HEK293 (cell line): ENCODE measurements at regions not wholly inside any gene's neighbourhood (a gene's known extent, or its start where the extent isn't known, plus 50 kb on each side); places are given as distances from the start of the nearest gene placed in this dataset.

Source experiments
- CTCF ChIA-PET: fragments of 350-600 bp; formaldehyde crosslinking; extraction: SDS; loops from one replicate; lab custom pipeline; 2021; ENCODE audit warnings: antibody characterized with exemption; lab: Yijun Ruan, JAX
- POLR2A ChIA-PET: fragments of 300-600 bp; formaldehyde crosslinking; extraction: SDS; loops from one replicate; lab custom pipeline; 2020; ENCODE audit warnings: antibody characterized with exemption, inconsistent platforms; lab: Yijun Ruan, JAX
- H3K27ac ChIP-seq: fragments of 200-500 bp; sonication (Bioruptor generic); 2 replicates; pipeline ENCODE4 v1.5.1; 2014; ENCODE audit warnings: low read depth, low read length, control low read depth, inconsistent platforms; ENCODE audit errors: extremely low read depth
- H3K36me3 ChIP-seq, 2 experiments: fragments of 200-500 bp in 1 of 2; sonication (Bioruptor generic) in 1 of 2; 1 replicate in 1 of 2; 2 replicates in 1 of 2; pipeline ENCODE4 v1.5.1; 2014 to 2017; ENCODE audit warnings: inconsistent platforms in 2 of 2, low read length in 2 of 2; ENCODE audit not compliant: control insufficient read depth in 2 of 2, insufficient read depth in 1 of 2
- H3K4me1 ChIP-seq: fragments of 200-500 bp; sonication (Bioruptor generic); 2 replicates; pipeline ENCODE4 v1.5.1; 2014; ENCODE audit warnings: mild to moderate bottlenecking, low read length, inconsistent platforms; ENCODE audit not compliant: control insufficient read depth, insufficient read depth
- H3K4me3 ChIP-seq: 2 replicates; pipeline ENCODE4 v1.5.1; 2011; ENCODE audit warnings: low read depth, mild to moderate bottlenecking, control low read depth, low read length, moderate library complexity
- H3K9me3 ChIP-seq: fragments of 200-500 bp; sonication (Bioruptor generic); 2 replicates; pipeline ENCODE4 v1.5.1; 2014; ENCODE audit warnings: low read depth, low read length, inconsistent platforms; ENCODE audit not compliant: control insufficient read depth, insufficient read depth
- GLI2 ChIP-seq: fragments of 450-650 bp; formaldehyde crosslinking; IDR thresholded peaks from 2 replicates; pipeline ENCODE4; 2017; ENCODE audit warnings: missing biosample characterization, missing genetic modification characterization, low read depth, borderline replicate concordance
- PATZ1 ChIP-seq: fragments of 450-650 bp; formaldehyde crosslinking; IDR thresholded peaks from 2 replicates; pipeline ENCODE4 v1.5.1; 2016; ENCODE audit warnings: missing biosample characterization, missing genetic modification characterization
- SCRT1 ChIP-seq: fragments of 450-650 bp; formaldehyde crosslinking; IDR thresholded peaks from 2 replicates; pipeline ENCODE4 v1.5.1; 2016; ENCODE audit warnings: missing biosample characterization, missing genetic modification characterization, borderline replicate concordance
- TSHZ1 ChIP-seq: fragments of 450-650 bp; formaldehyde crosslinking; IDR thresholded peaks from 2 replicates; pipeline ENCODE4 v1.5.1; 2016; ENCODE audit warnings: missing biosample characterization, missing genetic modification characterization, borderline replicate concordance
- ZBTB21 ChIP-seq: fragments of 450-650 bp; formaldehyde crosslinking; IDR thresholded peaks from 2 replicates; pipeline ENCODE4 v1.5.1; 2017; ENCODE audit warnings: missing biosample characterization, missing genetic modification characterization
- ZBTB6 ChIP-seq: fragments of 450-650 bp; formaldehyde crosslinking; IDR thresholded peaks from 2 replicates; pipeline ENCODE4 v1.5.1; 2017; ENCODE audit warnings: missing biosample characterization, missing genetic modification characterization
- ZFP69B ChIP-seq: fragments of 450-650 bp; formaldehyde crosslinking; IDR thresholded peaks from 2 replicates; pipeline ENCODE4 v1.5.1; 2016; ENCODE audit warnings: missing biosample characterization, missing genetic modification characterization
- ZNF16 ChIP-seq: fragments of 450-650 bp; formaldehyde crosslinking; IDR thresholded peaks from 2 replicates; pipeline ENCODE4 v1.5.1; 2016; ENCODE audit warnings: low read depth, missing biosample characterization, missing genetic modification characterization
- ZNF169 ChIP-seq: fragments of 450-650 bp; formaldehyde crosslinking; IDR thresholded peaks from 2 replicates; pipeline ENCODE4 v1.5.1; 2016; ENCODE audit warnings: missing biosample characterization, missing genetic modification characterization
- ZNF398 ChIP-seq: fragments of 450-650 bp; formaldehyde crosslinking; IDR thresholded peaks from 2 replicates; pipeline ENCODE4 v1.5.1; 2017; ENCODE audit warnings: missing biosample characterization, missing genetic modification characterization
- ZNF426 ChIP-seq: fragments of 450-650 bp; formaldehyde crosslinking; IDR thresholded peaks from 2 replicates; pipeline ENCODE4 v1.5.1; 2017; ENCODE audit warnings: missing biosample characterization, missing genetic modification characterization, mild to moderate bottlenecking, inconsistent platforms, moderate library complexity
- ZNF510 ChIP-seq: fragments of 450-650 bp; formaldehyde crosslinking; IDR thresholded peaks from 2 replicates; pipeline ENCODE4 v1.5.1; 2018; ENCODE audit warnings: mild to moderate bottlenecking, missing genetic modification characterization, missing biosample characterization; ENCODE audit not compliant: insufficient replicate concordance
- ZNF560 ChIP-seq: fragments of 450-650 bp; formaldehyde crosslinking; IDR thresholded peaks from 2 replicates; pipeline ENCODE4 v1.5.1; 2017; ENCODE audit warnings: missing biosample characterization, missing genetic modification characterization, borderline replicate concordance
- ZNF600 ChIP-seq: fragments of 450-650 bp; formaldehyde crosslinking; IDR thresholded peaks from 2 replicates; pipeline ENCODE4 v1.5.1; 2016; ENCODE audit warnings: missing biosample characterization, missing genetic modification characterization
- ZNF645 ChIP-seq: fragments of 450-650 bp; formaldehyde crosslinking; IDR thresholded peaks from 2 replicates; pipeline ENCODE4; 2016; ENCODE audit warnings: missing biosample characterization, missing genetic modification characterization
- ZNF692 ChIP-seq: fragments of 450-650 bp; formaldehyde crosslinking; IDR thresholded peaks from 2 replicates; pipeline ENCODE4 v1.5.1; 2016; ENCODE audit warnings: missing biosample characterization, missing genetic modification characterization
- TF ChIP-seq, protein P1 (sequence below): fragments of 450-650 bp; formaldehyde crosslinking; IDR thresholded peaks from 2 replicates; pipeline ENCODE4 v1.5.1; 2017; ENCODE audit warnings: missing biosample characterization, missing genetic modification characterization
- TF ChIP-seq, protein P2 (sequence below): fragments of 450-650 bp; IDR thresholded peaks from 2 replicates; pipeline ENCODE4 v1.5.1; 2018; ENCODE audit warnings: missing biosample characterization, mild to moderate bottlenecking, missing genetic modification characterization

DNA sequence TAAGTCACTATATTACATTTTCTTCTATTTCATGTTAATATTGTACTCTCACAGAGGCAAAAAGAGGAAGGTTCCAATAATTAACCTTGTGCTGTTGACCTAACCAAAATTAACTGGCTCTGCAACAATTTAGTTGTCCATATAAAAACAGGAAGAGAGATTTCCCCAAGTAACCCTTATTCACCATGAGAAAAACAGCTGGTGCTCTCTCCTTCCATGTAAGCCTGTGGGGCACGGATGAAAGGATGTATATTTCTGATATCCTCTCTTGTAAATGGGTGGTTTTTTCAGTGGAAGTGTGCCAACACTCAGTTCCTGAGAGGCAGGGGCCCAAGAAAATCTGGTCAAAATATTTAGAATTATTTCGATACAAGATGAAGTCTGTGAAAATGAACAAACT, 358.1 kb downstream of the CRPPA start:
- H3K36me3 ChIP-seq = no peaks in the 10 kb centered on the region
- H3K4me1 ChIP-seq = peaks cover 6% of the 10 kb centered on the region
- ChIA-PET POLR2A (no interaction called here), CTCF (no interaction called here)
- H3K27ac ChIP-seq = no peak overlapping the region
- no peaks in the 10 kb centered on the region for H3K9me3 ChIP-seq
- TF ChIP-seq ZNF645 (tag by site-specific recombination) (no peak), ZBTB21 (tag by site-specific recombination) (no peak), ZNF692 (tag by site-specific recombination) (no peak), TSHZ1 (tag by site-specific recombination) (no peak), ZFP69B (tag by site-specific recombination) (no peak), ZNF16 (tag by site-specific recombination) (no peak), ZNF600 (tag by site-specific recombination) (no peak), ZNF169 (no peak), SCRT1 (tag by site-specific recombination) (no peak), GLI2 (tag by site-specific recombination) (no peak), ZNF560 (tag by site-specific recombination) (no peak)
- TF ChIP-seq, protein P1, sequence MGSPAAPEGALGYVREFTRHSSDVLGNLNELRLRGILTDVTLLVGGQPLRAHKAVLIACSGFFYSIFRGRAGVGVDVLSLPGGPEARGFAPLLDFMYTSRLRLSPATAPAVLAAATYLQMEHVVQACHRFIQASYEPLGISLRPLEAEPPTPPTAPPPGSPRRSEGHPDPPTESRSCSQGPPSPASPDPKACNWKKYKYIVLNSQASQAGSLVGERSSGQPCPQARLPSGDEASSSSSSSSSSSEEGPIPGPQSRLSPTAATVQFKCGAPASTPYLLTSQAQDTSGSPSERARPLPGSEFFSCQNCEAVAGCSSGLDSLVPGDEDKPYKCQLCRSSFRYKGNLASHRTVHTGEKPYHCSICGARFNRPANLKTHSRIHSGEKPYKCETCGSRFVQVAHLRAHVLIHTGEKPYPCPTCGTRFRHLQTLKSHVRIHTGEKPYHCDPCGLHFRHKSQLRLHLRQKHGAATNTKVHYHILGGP (tag by site-specific recombination) = no peak
- TF ChIP-seq, all 188 proteins: peak for 0
- no peak overlapping the region for H3K4me3 ChIP-seq

- Histone ChIP-seq H3K9me3 (no peaks in the 10 kb centered on the region), H3K36me3 (no peaks in the 10 kb centered on the region), H3K27ac (no peak overlapping the region), H3K4me1 (peaks cover 6% of the 10 kb centered on the region), H3K4me3 (no peak overlapping the region)
- CTCF ChIA-PET = interaction anchor here (0.6 to 0.7 kb wide), 2 partner anchors 283 to 344 kb away, joined by 3 to 5 read pairs; no protein-coding TSS in a partner anchor
- POLR2A ChIA-PET = no interaction called here
- TF ChIP-seq ZNF426 (tag by site-specific recombination) = no peak
- TF ChIP-seq PATZ1 (tag by site-specific recombination) = no peak
- TF ChIP-seq ZBTB6 (tag by site-specific recombination) = no peak
- no peak for TF ChIP-seq ZNF510 (tag by site-specific recombination)
- no peak for TF ChIP-seq ZNF398
- TF ChIP-seq, protein P2, sequence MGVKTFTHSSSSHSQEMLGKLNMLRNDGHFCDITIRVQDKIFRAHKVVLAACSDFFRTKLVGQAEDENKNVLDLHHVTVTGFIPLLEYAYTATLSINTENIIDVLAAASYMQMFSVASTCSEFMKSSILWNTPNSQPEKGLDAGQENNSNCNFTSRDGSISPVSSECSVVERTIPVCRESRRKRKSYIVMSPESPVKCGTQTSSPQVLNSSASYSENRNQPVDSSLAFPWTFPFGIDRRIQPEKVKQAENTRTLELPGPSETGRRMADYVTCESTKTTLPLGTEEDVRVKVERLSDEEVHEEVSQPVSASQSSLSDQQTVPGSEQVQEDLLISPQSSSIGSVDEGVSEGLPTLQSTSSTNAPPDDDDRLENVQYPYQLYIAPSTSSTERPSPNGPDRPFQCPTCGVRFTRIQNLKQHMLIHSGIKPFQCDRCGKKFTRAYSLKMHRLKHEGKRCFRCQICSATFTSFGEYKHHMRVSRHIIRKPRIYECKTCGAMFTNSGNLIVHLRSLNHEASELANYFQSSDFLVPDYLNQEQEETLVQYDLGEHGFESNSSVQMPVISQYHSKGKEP (tag by site-specific recombination) = no peak
Measured at GRCh38 chr7:16062269-16062668, 359.1 kb downstream of the CRPPA start.
